NT2/D1 (cell line): ENCODE measurements at regions not wholly inside any gene's neighbourhood (a gene's known extent, or its start where the extent isn't known, plus 50 kb on each side); places are given as distances from the start of the nearest gene placed in this dataset.

Experiments
- DNase-seq: peaks from one replicate; pipeline ENCODE4 v3.0.0-alpha.2; 2011; ENCODE audit warnings: low read depth, low spot score
- H3K27me3 ChIP-seq: 2 replicates; pipeline ENCODE4 v1.6.0; 2011; ENCODE audit warnings: mild to moderate bottlenecking; ENCODE audit not compliant: insufficient read length, insufficient read depth
- H3K36me3 ChIP-seq: 2 replicates; pipeline ENCODE4 v1.6.1; 2011; ENCODE audit warnings: mild to moderate bottlenecking, low read length, mixed read lengths; ENCODE audit not compliant: insufficient read depth, insufficient read length
- H3K4me1 ChIP-seq: 2 replicates; pipeline ENCODE4 v1.5.1; 2011; ENCODE audit not compliant: insufficient read depth, insufficient read length
- H3K4me3 ChIP-seq: 2 replicates; pipeline ENCODE4 v1.5.1; 2011; ENCODE audit warnings: low read depth; ENCODE audit not compliant: insufficient read length
- H3K9ac ChIP-seq: 2 replicates; pipeline ENCODE4 v1.6.0; 2011; ENCODE audit warnings: low read depth; ENCODE audit not compliant: insufficient read length
- H3K9me3 ChIP-seq: 2 replicates; pipeline ENCODE4 v1.5.1; 2011; ENCODE audit warnings: mild to moderate bottlenecking, low read length; ENCODE audit not compliant: insufficient read depth
- SUZ12 ChIP-seq: IDR thresholded peaks from 2 replicates; pipeline ENCODE4 v1.6.1; 2011; ENCODE audit not compliant: insufficient read length, insufficient read depth; ENCODE audit errors: extremely low read depth
- YY1 ChIP-seq: IDR thresholded peaks from 2 replicates; pipeline ENCODE4 v1.6.1; 2011; ENCODE audit not compliant: insufficient read length, insufficient read depth
- ZNF274 ChIP-seq: IDR thresholded peaks from 2 replicates; pipeline ENCODE4 v1.6.1; 2011; ENCODE audit warnings: mild to moderate bottlenecking, low read depth, low read length

GRCh38 chr5:166957782-166958181 lies 1333.7 kb upstream of the WWC1 start:
- no peak overlapping the region for H3K4me3 ChIP-seq

GRCh38 chr5:166959766-166960165 lies 1331.7 kb upstream of the WWC1 start:
- no peak for TF ChIP-seq SUZ12
- no peak for DNase-seq

More at GRCh38 chr5:166957782-166958181, 1333.7 kb upstream of the WWC1 start:
- Histone ChIP-seq H3K27me3 (no peaks in the 10 kb centered on the region), H3K9me3 (no peaks in the 10 kb centered on the region), H3K36me3 (no peaks in the 10 kb centered on the region), H3K9ac (no peak overlapping the region), H3K4me1 (peaks cover 2% of the 10 kb centered on the region)
- no peak for DNase-seq
- no peak for TF ChIP-seq YY1
- TF ChIP-seq ZNF274, result no peak
- no peak for TF ChIP-seq SUZ12

GRCh38 chr5:166961028-166961427 lies 1330.4 kb upstream of the WWC1 start:
- Histone ChIP-seq H3K4me3 (no peak overlapping the region), H3K36me3 (no peaks in the 10 kb centered on the region), H3K9ac (no peak overlapping the region), H3K9me3 (no peaks in the 10 kb centered on the region), H3K27me3 (no peaks in the 10 kb centered on the region), H3K4me1 (peaks cover 4% of the 10 kb centered on the region)
- DNase-seq, result no peak
- TF ChIP-seq YY1 (no peak), SUZ12 (no peak), ZNF274 (no peak)

More at GRCh38 chr5:166959766-166960165, 1331.7 kb upstream of the WWC1 start:
- H3K27me3 ChIP-seq, result no peaks in the 10 kb centered on the region
- H3K36me3 ChIP-seq, result no peaks in the 10 kb centered on the region
- no peaks in the 10 kb centered on the region for H3K9me3 ChIP-seq
- H3K4me1 ChIP-seq, result peaks cover 4% of the 10 kb centered on the region
- no peak overlapping the region for H3K4me3 ChIP-seq
- H3K9ac ChIP-seq, result no peak overlapping the region

- Histone ChIP-seq H3K27me3 (no peaks in the 10 kb centered on the region), H3K4me1 (peaks cover 4% of the 10 kb centered on the region), H3K9me3 (no peaks in the 10 kb centered on the region), H3K9ac (no peak overlapping the region), H3K36me3 (no peaks in the 10 kb centered on the region), H3K4me3 (no peak overlapping the region)
- no peak for DNase-seq
- TF ChIP-seq SUZ12 (no peak), YY1 (no peak), ZNF274 (no peak)
Observed at GRCh38 chr5:166961913-166962312, 1329.5 kb upstream of the WWC1 start.

- TF ChIP-seq YY1, result no peak
- no peak for TF ChIP-seq ZNF274
- TF ChIP-seq SUZ12, result no peak
- H3K9ac ChIP-seq, result no peak overlapping the region
- no peaks in the 10 kb centered on the region for H3K9me3 ChIP-seq
- H3K4me3 ChIP-seq, result no peak overlapping the region
- DNase-seq, result no peak
- no peaks in the 10 kb centered on the region for H3K27me3 ChIP-seq
- no peaks in the 10 kb centered on the region for H3K36me3 ChIP-seq
- peaks cover 4% of the 10 kb centered on the region for H3K4me1 ChIP-seq
Observed at GRCh38 chr5:166962461-166962860, 1329.0 kb upstream of the WWC1 start.

- no peaks in the 10 kb centered on the region for H3K27me3 ChIP-seq
- TF ChIP-seq ZNF274 (no peak), YY1 (no peak), SUZ12 (no peak)
- no peak overlapping the region for H3K9ac ChIP-seq
- peaks cover 4% of the 10 kb centered on the region for H3K4me1 ChIP-seq
- H3K9me3 ChIP-seq, result no peaks in the 10 kb centered on the region
- no peaks in the 10 kb centered on the region for H3K36me3 ChIP-seq
- DNase-seq, result no peak
- no peak overlapping the region for H3K4me3 ChIP-seq
Observed at GRCh38 chr5:166963596-166963995, 1327.8 kb upstream of the WWC1 start.

GRCh38 chr5:166977911-166978422 lies 1313.5 kb upstream of the WWC1 start:
- Histone ChIP-seq H3K4me3 (peak overlapping the region; percentile 70), H3K27me3 (peaks cover 12% of the 10 kb centered on the region), H3K36me3 (no peaks in the 10 kb centered on the region), H3K9me3 (no peaks in the 10 kb centered on the region), H3K4me1 (no peaks in the 10 kb centered on the region), H3K9ac (peak overlapping the region; percentile 80)
- no peak for DNase-seq
- TF ChIP-seq SUZ12, result no peak
- no peak for TF ChIP-seq ZNF274
- no peak for TF ChIP-seq YY1

GRCh38 chr5:166979307-166979895 lies 1312.0 kb upstream of the WWC1 start:
- DNase-seq, result no peak
- Histone ChIP-seq H3K9me3 (no peaks in the 10 kb centered on the region), H3K27me3 (peaks cover 12% of the 10 kb centered on the region), H3K9ac (peak overlapping the region; percentile 61), H3K4me3 (peak overlapping the region; percentile 70), H3K36me3 (no peaks in the 10 kb centered on the region), H3K4me1 (no peaks in the 10 kb centered on the region)
- no peak for TF ChIP-seq ZNF274
- TF ChIP-seq SUZ12, result no peak
- no peak for TF ChIP-seq YY1
